Epidermal melanocyte (primary cell): ENCODE measurements at regions not wholly inside any gene's neighbourhood (a gene's known extent, or its start where the extent isn't known, plus 50 kb on each side); places are given as distances from the start of the nearest gene placed in this dataset.
"Not testable (repeated sequence)": the region's sequence is repeated elsewhere in the genome, so short reads cannot be mapped to it uniquely, and the experiment has no call there.

Experiments
- DNase-seq: peaks from one replicate; pipeline ENCODE4 v3.0.0; 2011; ENCODE audit warnings: low spot score; ENCODE audit not compliant: insufficient read length

- DNase-seq: no peak
Measured at GRCh38 chr14:30158299-30158698, 230.7 kb upstream of the PRKD1 start.

DNA sequence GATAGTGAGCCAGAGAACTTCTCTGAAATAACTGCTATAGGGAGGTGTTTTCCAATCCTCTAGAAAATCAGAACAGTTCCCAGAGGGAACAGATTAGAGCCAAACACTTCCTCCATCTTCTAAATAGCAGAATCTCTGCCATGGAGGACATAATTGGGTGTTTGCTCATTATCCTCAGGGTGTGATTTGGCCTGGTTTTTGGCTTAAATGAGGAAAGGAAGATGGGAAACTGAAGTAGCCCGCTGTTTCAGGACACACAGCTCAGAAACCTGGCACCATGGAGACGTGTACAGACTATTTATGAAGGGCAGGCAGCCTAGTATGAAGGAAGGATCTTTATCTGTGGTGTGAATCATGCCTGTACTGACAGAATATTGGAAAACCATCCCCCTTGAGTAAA lies 231.7 kb upstream of the PRKD1 start:
- DNase-seq: no peak

DNA sequence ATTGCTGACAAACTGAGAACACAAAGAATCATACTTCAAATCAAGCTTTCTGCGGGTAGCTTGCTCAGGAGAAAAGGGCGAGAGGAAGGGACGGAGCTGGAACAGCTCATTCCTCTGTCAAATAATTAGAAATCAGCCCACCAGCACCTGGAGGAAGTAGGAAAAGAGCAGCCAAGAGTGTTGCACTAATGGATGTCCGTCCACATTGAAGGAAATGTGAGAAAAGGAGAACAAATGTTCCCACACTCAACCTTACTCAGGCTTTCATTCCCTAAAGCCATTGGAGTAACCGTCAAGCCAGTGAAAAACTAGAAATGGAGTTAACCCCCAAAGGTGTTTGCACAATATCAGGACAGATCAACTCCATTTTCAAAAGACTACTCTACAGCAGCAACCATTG lies 233.0 kb upstream of the PRKD1 start:
- DNase-seq: no peak

DNA sequence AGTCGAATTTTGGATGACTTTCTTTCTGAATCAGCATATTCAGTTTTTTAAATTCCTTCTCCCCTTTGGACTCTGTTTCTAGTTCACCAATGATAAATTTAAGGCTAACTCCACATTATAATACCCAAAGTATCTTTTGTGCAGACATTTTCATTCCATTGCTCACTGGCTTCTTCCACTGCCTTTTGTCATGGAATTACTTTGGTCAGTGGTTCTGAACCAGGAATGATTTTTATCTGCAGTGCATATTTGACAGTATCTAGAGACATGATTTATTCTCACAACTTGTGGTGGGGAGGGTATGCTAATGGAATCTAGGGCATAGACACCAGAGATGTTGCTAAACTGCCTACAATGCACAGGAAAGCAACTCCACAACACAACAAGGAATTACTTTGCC lies 234.4 kb upstream of the PRKD1 start:
- DNase-seq: no peak

DNA sequence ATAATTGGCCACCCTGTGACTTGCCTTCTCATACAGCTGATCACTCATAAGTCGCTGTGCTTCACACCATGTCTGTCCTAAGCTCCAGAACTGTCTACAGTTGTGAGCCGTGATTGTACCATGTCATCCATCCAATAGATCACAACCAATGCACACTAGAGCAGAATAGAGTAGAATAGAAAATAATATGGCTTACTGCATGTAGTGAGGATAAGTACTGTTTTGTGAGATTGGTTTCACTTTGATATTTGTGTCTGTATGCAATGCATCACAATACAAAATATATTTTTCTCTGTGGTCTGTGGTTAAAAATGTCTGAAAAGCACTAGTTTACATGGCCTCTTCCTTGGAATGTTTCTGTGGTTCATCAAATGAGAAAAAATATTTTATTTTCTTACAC lies 237.6 kb upstream of the PRKD1 start:
- DNase-seq: no peak

DNA sequence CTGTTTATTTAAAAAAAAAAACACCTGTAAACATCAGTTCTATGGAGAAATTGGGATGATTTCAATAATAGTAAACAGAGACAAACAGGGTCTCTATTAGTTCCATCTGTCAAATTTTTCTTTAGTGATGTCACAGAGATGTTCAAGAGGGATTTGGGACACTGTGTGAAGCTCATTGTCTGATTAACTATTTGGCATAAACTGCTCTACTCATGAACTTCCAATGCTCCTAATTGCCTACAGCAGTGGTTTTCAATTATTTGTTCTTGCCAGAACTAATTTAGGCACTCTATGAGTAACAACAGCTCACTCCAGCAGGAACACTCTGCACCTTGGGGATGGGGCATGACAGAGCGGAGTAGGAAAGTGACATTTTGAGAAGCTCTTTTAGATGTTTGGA lies 250.1 kb upstream of the PRKD1 start:
- no peak for DNase-seq

DNA sequence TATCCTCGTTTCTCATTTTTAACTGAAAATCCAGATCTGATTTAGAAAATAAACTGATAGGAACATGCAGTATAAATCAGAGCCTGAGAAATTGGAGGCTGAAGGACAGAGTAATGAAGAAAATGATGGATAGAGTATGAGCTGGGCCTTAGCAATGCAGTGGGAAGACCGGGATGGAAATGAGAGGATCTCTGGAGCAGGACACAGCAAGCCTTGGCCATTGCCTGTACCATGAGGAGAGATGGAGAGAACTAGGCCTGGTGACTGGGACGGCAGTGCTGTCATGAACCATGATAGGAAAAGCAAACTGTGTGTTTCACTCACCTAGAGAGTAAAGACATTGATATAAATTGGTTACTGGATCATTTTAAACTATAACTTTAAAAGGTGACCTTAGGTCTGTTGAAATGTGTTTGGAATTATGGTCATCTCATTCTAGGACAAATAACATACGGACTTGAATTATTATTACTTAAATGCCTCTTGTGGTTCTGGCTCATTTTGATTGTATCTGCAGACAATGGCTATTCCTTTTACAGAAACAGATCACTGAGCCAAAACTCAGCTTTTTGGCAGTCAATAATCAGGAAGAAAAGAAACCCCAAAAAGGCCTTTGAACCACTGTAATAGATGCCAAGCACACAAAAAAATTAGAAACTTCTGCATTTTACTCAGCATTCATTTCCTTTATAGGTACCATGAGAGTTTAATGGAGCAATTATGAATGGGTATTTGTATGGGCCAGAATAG lies 251.9 kb upstream of the PRKD1 start:
- no peak for DNase-seq

DNA sequence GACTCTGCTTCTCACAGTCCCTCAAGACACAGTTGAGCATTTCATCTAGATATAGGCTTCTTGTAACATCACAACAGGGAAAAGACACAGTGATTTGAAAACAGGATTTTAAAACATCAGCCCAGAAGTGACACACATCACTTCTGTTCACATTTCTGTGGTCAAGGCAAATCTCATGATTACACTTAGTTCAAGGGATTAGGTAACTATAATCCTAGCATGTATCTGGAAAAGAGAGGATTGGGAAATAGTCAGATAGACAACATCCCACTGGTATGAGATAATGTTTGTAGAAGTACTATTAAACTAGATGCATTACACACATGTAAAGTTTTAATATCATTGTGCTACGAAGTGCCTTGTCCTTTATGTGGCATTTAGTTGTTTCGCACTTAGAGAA lies 252.6 kb upstream of the PRKD1 start:
- DNase-seq: no peak

DNA sequence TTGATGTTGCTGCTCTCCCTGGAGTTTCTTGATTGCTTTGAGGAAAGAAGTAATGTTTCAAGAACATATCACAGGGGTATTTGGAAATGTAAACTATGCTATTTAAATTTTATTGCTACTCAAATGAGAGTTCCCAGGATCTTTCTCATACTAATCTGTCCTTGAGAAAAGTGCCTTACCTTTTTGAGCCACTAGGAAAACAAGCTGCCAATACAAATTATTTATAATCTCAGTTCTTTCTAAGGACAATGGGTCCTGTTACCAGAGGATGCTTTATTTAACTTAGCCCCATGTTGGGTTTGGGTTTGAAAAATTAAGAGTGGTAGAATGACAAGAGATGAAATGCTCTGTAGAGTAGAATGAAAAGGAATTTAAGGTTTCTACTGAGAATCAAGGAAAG lies 258.2 kb upstream of the PRKD1 start:
- DNase-seq: no peak

GRCh38 chr14:30191639-30192279 lies 264.1 kb upstream of the PRKD1 start:
- DNase-seq: no peak

DNA sequence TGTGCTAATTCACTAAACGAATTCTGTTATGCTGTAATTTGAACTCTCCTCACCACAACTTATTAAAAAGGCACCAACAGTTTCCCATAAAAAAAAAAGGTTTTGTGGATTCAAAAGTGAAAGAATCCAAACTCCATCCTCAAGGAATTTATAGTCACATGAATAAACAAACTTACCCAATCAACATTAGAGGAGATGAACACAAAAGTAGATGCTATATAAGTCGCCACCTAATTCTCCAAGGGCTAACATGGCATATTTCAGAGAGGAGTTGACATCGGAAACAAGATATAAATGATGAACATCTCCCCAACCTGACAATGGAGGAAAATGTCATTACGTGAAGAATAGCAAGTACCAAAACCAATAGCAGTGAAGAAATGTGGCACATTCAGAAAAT lies 265.5 kb upstream of the PRKD1 start:
- DNase-seq: no peak

DNA sequence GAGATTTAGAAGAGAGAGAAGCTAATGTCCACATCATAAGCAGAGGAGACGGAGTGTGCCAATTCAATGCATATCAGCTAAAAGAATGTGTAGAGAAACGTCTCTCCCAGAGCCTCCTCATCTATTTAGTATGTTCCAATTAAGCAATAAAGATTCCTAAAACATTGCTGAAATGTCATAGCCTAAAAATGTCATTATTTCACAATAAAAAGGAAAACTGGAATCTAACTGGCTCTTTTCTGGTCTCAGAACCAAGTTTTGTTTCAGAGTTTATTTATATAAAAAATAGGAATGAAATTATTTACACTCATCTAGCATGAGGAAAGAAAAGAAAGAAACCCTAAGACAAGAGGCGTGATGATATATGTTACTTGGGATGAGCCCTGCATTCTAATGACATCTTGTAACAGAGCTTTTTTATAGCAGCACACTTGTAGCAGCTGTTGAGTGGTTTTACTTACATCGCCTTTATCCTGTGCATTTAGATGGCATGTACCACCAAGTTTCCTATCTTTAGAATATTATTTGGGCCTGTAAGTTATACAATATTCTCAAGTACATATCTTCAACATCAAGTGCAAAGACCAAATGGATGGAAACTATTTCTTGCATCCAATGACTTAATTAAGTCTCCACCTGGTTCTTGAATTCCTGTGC lies 266.3 kb upstream of the PRKD1 start:
- no peak for DNase-seq

GRCh38 chr14:30194741-30195148 lies 267.1 kb upstream of the PRKD1 start:
- no peak for DNase-seq

- DNase-seq: no peak
Measured at GRCh38 chr14:30195941-30196340, 268.3 kb upstream of the PRKD1 start.

DNA sequence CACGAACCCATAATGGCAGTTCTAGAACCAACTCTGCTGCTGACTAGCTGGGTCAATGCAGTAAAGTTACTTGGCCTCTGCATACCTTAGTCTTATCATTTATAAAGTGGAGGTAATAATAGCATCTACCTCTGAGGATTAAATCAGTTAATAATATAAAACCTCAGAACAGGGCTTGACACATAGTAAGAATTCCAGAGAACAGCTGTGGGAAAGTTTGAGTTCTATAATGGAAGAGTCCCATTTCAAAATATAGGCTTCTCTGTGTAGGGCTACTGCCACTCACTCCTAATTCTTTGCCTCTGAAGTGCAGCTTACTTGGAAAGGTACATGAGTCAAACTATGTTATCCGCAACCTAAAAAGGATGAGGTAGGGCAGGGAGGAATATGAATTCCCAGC lies 269.2 kb upstream of the PRKD1 start:
- DNase-seq: no peak

GRCh38 chr14:30198720-30199119 lies 271.1 kb upstream of the PRKD1 start:
- not testable (repeated sequence) for DNase-seq

DNA sequence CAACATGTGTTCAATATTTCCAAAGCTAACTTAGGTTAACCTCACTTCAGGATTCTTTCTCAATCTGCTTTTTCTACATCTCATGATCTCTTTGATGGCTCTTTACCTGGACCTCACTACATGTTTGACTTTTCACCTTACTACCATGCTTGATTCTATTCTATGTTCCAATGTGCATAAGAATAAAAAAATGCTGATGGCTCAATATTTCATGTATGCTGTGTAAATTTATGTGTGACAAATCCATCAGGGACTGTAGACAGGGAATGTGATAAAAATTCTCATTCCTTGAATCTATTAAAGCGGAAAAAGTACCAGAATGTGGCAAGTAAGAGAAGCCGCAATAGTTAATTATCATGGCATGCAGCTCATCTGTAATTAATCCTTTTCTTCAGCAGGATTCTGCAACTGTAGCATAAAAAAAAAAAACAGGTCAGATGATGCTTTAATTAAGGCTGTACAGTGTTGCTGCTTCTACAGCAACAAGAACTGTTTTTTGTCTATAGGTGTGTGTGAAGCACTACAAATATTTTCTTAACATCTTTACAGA lies 276.9 kb upstream of the PRKD1 start:
- no peak for DNase-seq

GRCh38 chr14:30209136-30209535 lies 281.5 kb upstream of the PRKD1 start:
- no peak for DNase-seq

GRCh38 chr14:30210630-30211029 lies 283.0 kb upstream of the PRKD1 start:
- DNase-seq: no peak

DNA sequence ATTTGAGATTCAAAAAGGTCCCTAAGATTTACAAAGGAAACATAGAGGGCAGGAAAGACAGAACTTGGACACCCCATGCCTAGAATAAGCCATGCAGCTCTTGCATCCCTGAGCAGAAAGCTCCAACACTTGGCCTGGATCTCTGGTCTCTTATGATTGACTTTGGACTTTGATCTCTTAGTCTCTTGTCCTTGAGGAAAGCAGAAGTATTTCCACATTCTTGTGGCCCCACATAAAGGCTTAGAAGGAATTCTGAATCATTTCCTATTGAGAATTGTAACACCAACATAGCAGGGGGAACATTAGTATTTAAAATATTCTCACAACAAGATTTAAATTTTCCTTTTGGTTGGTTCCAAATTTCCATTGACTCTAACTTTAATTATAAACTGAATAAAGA lies 283.7 kb upstream of the PRKD1 start:
- no peak for DNase-seq

DNA sequence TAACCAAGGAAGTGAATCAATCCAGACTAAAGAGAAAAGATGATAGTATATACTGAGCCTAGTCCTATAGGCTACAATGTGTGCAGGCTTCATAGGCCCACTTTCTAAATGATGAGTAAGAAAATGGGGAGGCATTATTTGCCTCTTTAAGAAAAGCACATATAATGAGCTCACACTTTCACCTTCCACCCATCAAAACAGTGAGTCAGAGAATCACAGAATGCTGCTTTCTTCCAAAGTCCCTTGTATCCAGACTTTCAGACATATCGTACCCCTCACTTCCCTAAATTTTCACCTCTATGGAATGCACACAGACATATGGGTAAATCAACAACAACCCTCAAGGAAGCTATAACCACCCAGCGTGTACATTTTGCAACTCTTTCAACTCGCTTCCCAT lies 286.4 kb upstream of the PRKD1 start:
- no peak for DNase-seq

DNA sequence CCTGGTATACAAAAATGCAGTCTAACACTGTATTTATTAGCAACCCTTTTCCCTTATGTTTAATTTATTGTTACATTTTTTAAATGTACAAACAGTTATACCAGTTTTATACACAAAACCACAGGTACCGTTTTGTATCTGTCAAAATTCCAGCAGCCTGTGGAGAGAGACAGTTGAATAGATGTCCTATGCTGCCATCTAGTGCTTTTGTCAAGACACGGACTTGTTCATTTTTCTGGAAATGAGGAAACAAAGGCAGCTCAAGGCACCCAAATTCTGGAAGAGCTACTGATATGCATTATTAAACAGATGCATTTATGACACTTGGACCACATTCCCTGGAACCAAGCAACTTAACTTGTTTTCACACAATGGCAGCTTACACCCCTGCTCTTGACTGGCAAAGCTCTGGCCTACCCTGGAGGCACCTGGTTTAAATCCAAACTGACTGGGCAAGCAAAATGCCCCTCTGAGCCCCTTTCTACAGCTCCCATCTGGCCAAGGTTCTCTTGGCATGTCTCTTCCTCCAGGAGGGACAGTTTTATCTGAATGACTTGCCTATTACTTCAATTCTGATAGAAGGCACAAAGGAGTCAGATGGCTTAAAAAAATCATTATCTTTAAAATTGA lies 286.9 kb upstream of the PRKD1 start:
- peak; percentile 44 for DNase-seq
